ENCODE measurements at regions not wholly inside any gene's neighbourhood (a gene's known extent, or its start where the extent isn't known, plus 50 kb on each side); places are given as distances from the start of the nearest gene placed in this dataset.
"Not testable (repeated sequence)": the region's sequence is repeated elsewhere in the genome, so short reads cannot be mapped to it uniquely, and the experiment has no call there.

DNA sequence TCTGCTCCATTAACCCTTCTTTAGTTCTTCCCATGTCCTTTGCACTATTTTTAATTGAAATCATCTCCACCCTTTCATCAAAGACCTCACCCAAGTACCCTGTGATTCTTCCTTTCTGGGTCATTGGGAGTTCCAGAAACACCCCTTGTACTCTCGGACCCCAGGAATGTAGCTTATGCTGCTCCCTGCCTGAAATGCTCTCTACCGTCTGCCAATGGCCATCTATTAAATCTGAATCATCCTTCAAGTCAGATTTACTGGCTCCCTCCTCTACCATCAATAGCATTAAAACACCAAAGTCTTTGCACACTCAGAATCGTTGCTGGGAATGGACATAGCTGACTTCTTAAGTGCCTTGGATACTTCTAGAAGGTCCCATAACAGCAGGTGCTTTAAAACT, 73.2 kb upstream of the GADD45A start:
- H3K4me3 Mint-ChIP-seq, result no peak overlapping the region
- H3K4me1 Mint-ChIP-seq, result no peaks in the 10 kb centered on the region

DNA sequence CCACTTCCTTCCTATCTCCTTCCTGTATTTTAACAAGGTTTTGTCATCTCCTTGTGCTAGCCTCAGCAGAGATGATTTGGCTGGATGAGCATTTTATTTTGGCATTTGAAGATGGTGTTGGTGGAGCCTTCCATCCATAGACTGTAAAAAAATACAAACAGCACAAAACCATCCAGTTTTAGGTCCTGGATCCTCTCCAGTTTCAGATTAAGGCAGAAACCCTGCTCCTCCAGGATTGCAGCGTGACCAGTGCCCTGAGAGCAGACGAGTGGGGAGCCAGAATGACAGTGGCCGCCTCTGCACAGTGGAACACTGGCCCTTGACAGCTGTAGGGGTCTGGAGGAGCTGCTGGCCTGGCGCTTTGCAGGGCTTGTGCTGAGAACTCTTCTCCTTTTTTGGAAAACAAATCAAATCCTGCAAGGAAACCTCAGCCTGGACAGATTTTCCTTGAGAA, 72.2 kb upstream of the GADD45A start:
- Mint-ChIP-seq H3K27ac (ENCODE audit: unreplicated experiment) (no peak overlapping the region), H3K4me3 (no peak overlapping the region), H3K9me3 (peaks cover 3% of the 10 kb centered on the region)

More for the DNA sequence above, 73.2 kb upstream of the GADD45A start:
- no peaks in the 10 kb centered on the region for H3K36me3 Mint-ChIP-seq (ENCODE audit: low read depth)
- H3K27me3 Mint-ChIP-seq (ENCODE audit: low read depth), result no peaks in the 10 kb centered on the region
- H3K9me3 Mint-ChIP-seq, result peaks cover 3% of the 10 kb centered on the region
- DNase-seq (ENCODE audit: low read depth, low spot score), result no peak
- no peak overlapping the region for H3K27ac Mint-ChIP-seq (ENCODE audit: unreplicated experiment)
- no peak for TF ChIP-seq CTCF (conservative IDR thresholded peaks at IDR 0.05)

GRCh38 chr1:67613479-67613878, 71.5 kb upstream of the GADD45A start:
- not testable (repeated sequence) for H3K4me3 Mint-ChIP-seq; H3K27me3 Mint-ChIP-seq (ENCODE audit: low read depth); H3K9me3 Mint-ChIP-seq; DNase-seq (ENCODE audit: low read depth, low spot score); H3K27ac Mint-ChIP-seq (ENCODE audit: unreplicated experiment); H3K36me3 Mint-ChIP-seq (ENCODE audit: low read depth); H3K4me1 Mint-ChIP-seq

More for the DNA sequence above, 72.2 kb upstream of the GADD45A start:
- no peak for DNase-seq (ENCODE audit: low read depth, low spot score)
- no peaks in the 10 kb centered on the region for H3K27me3 Mint-ChIP-seq (ENCODE audit: low read depth)
- TF ChIP-seq CTCF (conservative IDR thresholded peaks at IDR 0.05), result no peak
- H3K4me1 Mint-ChIP-seq, result no peaks in the 10 kb centered on the region
- H3K36me3 Mint-ChIP-seq (ENCODE audit: low read depth), result no peaks in the 10 kb centered on the region

DNA sequence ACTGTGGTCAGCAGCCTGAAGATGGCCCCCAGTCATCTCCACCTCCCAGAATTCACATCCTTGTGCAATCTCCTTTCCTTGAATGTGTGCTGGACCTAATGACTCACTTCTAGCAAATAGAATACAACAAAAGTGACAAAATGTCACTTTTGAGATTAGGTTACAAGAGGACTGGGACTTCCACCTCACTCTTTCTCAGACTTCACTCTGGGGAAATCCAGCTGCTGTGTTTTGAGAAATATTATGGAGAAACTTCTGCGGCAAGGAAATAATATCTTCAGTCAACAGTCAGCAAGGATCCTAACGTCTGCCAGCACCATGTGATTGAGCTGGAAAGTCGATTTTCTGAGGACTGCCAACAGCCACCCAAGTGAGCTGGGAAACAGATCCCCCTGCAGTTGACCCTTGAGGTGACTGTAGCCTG, 70.5 kb upstream of the GADD45A start:
- Mint-ChIP-seq H3K27ac (ENCODE audit: unreplicated experiment) (no peak overlapping the region), H3K4me3 (no peak overlapping the region), H3K27me3 (ENCODE audit: low read depth) (no peaks in the 10 kb centered on the region), H3K9me3 (peaks cover 3% of the 10 kb centered on the region), H3K36me3 (ENCODE audit: low read depth) (no peaks in the 10 kb centered on the region), H3K4me1 (no peaks in the 10 kb centered on the region)
- DNase-seq (ENCODE audit: low read depth, low spot score), result no peak
- TF ChIP-seq CTCF (conservative IDR thresholded peaks at IDR 0.05), result no peak

GRCh38 chr1:67615886-67616285, 69.1 kb upstream of the GADD45A start:
- H3K4me1 Mint-ChIP-seq, result no peaks in the 10 kb centered on the region
- H3K9me3 Mint-ChIP-seq, result peaks cover 3% of the 10 kb centered on the region
- H3K27me3 Mint-ChIP-seq (ENCODE audit: low read depth), result no peaks in the 10 kb centered on the region
- no peak for DNase-seq (ENCODE audit: low read depth, low spot score)
- no peaks in the 10 kb centered on the region for H3K36me3 Mint-ChIP-seq (ENCODE audit: low read depth)
- no peak for TF ChIP-seq CTCF (conservative IDR thresholded peaks at IDR 0.05)
- no peak overlapping the region for H3K4me3 Mint-ChIP-seq
- no peak overlapping the region for H3K27ac Mint-ChIP-seq (ENCODE audit: unreplicated experiment)

- Mint-ChIP-seq H3K4me3 (no peak overlapping the region), H3K9me3 (peaks cover 3% of the 10 kb centered on the region), H3K27ac (ENCODE audit: unreplicated experiment) (no peak overlapping the region), H3K36me3 (ENCODE audit: low read depth) (no peaks in the 10 kb centered on the region), H3K4me1 (no peaks in the 10 kb centered on the region), H3K27me3 (ENCODE audit: low read depth) (no peaks in the 10 kb centered on the region)
- no peak for TF ChIP-seq CTCF (conservative IDR thresholded peaks at IDR 0.05)
- no peak for DNase-seq (ENCODE audit: low read depth, low spot score)
Measured at GRCh38 chr1:67616394-67616985, 68.5 kb upstream of the GADD45A start.
